H1 (cell line): ENCODE measurements at regions not wholly inside any gene's neighbourhood (a gene's known extent, or its start where the extent isn't known, plus 50 kb on each side); places are given as distances from the start of the nearest gene placed in this dataset.

Experiments
- ASH2L ChIP-seq: fragments of 200-600, 300-600 bp; sonication (generic); IDR thresholded peaks from one replicate; pipeline ENCODE4 v1.7.1; 2017; ENCODE audit warnings: low read length
- CHD1 ChIP-seq: IDR thresholded peaks from 2 replicates; pipeline ENCODE4 v1.6.1; 2012; ENCODE audit warnings: low read depth, low read length, improper control_type of control experiment
- CTCF ChIP-seq, 3 experiments: IDR thresholded peaks; 1 replicate in 2 of 3; 2 replicates in 1 of 3; pipeline versions ENCODE4 v1.5.1 to v1.6.1; 2011; ENCODE audit warnings: low read length in 3 of 3, mild to moderate bottlenecking in 3 of 3, inconsistent platforms in 2 of 3, low read depth in 1 of 3, moderate library complexity in 1 of 3; ENCODE audit not compliant: insufficient read depth in 1 of 3; ENCODE audit errors: control extremely low read depth in 1 of 3
- POLR2AphosphoS5 ChIP-seq: IDR thresholded peaks from 2 replicates; pipeline ENCODE4 v1.6.1; 2011; ENCODE audit warnings: low read depth, low read length
- SIRT6 ChIP-seq: IDR thresholded peaks from one replicate; pipeline ENCODE4 v1.7.1; 2012; ENCODE audit warnings: low read length, inconsistent platforms

- TF ChIP-seq CTCF (IDR thresholded peaks at IDR 0.05; ENCODE audit: control extremely low read depth in 1 of 3, insufficient read depth in 1 of 3, low read depth in 1 of 3, low read length in 3 of 3) (no peak), ASH2L (no peak), POLR2AphosphoS5 (no peak), SIRT6 (no peak), CHD1 (no peak)
Observed at GRCh38 chr1:187415065-187415464, 586.3 kb downstream of the PLA2G4A start (continued).
